Loucy (cell line): ENCODE measurements at regions not wholly inside any gene's neighbourhood (a gene's known extent, or its start where the extent isn't known, plus 50 kb on each side); places are given as distances from the start of the nearest gene placed in this dataset.

Source experiments
- CTCF ChIP-seq: fragments of 200-600 bp; sonication (generic); conservative IDR thresholded peaks from 2 replicates; pipeline ENCODE4 v1.5.1; 2014; ENCODE audit warnings: mild to moderate bottlenecking, antibody characterized with exemption, low read length
- EZH2phosphoT487 ChIP-seq: fragments of 200-600 bp; IDR thresholded peaks from 2 replicates; pipeline ENCODE4 v1.6.1; 2018; ENCODE audit warnings: antibody characterized with exemption, mild to moderate bottlenecking, moderate library complexity, borderline replicate concordance

GRCh38 chr3:182390421-182390820 lies 402.9 kb upstream of the ATP11B start:
- TF ChIP-seq CTCF: no peak
- no peak for TF ChIP-seq EZH2phosphoT487
